ENCODE measurements at regions not wholly inside any gene's neighbourhood (a gene's known extent, or its start where the extent isn't known, plus 50 kb on each side); places are given as distances from the start of the nearest gene placed in this dataset.

- TF ChIP-seq CTCF (IDR thresholded peaks at IDR 0.05), result peak; percentile 31
- Histone ChIP-seq H3K4me1 (no peaks in the 10 kb centered on the region), H3K4me3 (no peak overlapping the region), H3K27ac (no peak overlapping the region), H3K36me3 (ENCODE audit: insufficient read depth in 1 of 2, low read depth in 1 of 2) (no peaks in the 10 kb centered on the region), H3K27me3 (ENCODE audit: insufficient read depth in 3 of 3, low read length in 2 of 3) (no peaks in the 10 kb centered on the region), H3K9me3 (no peaks in the 10 kb centered on the region)
- intact Hi-C loops (cut with DNase I), result no loop called here
- ATAC-seq, result no peak
- DNase-seq, result peak in 1 of 2 donors; percentile 17
- 65 to 71% (median 70%) methylated on average over 3 of the region's 3 CpGs for WGBS, 3 donors
Observed at GRCh38 chr13:72643311-72643989, 84.0 kb downstream of the MZT1 start.

- intact Hi-C loops (cut with DNase I), result no loop called here
- Histone ChIP-seq H3K9me3 (no peaks in the 10 kb centered on the region), H3K4me3 (no peak overlapping the region), H3K4me1 (no peaks in the 10 kb centered on the region), H3K27me3 (ENCODE audit: insufficient read depth in 3 of 3, low read length in 2 of 3) (no peaks in the 10 kb centered on the region), H3K36me3 (ENCODE audit: insufficient read depth in 1 of 2, low read depth in 1 of 2) (no peaks in the 10 kb centered on the region), H3K27ac (no peak overlapping the region)
- no peak for TF ChIP-seq CTCF (IDR thresholded peaks at IDR 0.05)
- ATAC-seq, result no peak
- DNase-seq, result no peak
- 89 to 94% (median 91%) methylated on average over 5 of the region's 5 CpGs for WGBS, 3 donors
Observed at GRCh38 chr13:72639377-72639776, 88.1 kb downstream of the MZT1 start.

DNA sequence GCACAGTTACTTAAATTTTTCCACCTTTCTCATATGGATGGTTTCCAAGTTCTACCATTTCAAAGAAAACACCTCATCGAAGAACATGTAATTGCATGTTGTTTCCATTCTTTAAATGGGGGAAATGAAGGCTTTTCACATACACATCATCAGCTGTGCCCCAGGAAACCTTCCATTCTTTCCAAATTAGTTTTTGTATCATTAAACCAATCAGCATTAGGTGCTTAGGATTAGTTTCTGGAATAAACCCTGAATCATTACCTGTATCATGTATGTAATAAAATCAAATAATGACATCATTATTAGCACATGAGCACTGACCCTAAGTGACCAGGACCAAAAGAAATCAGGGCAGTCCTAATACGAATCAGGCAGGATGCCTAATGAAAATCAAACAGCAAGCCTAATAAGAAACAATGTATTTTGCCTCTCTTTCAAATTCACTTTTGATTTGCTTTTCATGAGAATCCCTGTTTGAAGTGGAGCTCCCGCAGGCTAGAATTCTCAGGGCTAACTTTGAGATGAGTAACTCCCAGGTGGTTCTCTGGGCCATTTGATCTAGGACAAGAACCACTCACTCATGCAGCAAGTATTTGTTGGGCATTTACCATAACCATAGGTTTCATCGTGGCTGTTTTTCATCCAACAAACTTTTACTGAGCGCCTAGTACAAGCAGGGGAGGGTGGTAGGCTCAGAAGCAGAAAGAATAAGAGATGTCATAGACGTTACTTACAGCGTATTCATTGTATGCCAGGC lies 89.2 kb downstream of the MZT1 start:
- Histone ChIP-seq H3K27me3 (ENCODE audit: insufficient read depth in 3 of 3, low read length in 2 of 3) (no peaks in the 10 kb centered on the region), H3K9me3 (no peaks in the 10 kb centered on the region), H3K27ac (no peak overlapping the region), H3K4me1 (no peaks in the 10 kb centered on the region), H3K36me3 (ENCODE audit: insufficient read depth in 1 of 2, low read depth in 1 of 2) (no peaks in the 10 kb centered on the region), H3K4me3 (no peak overlapping the region)
- TF ChIP-seq CTCF (IDR thresholded peaks at IDR 0.05), result no peak
- ATAC-seq, result no peak
- intact Hi-C loops (cut with DNase I), result no loop called here
- DNase-seq, result no peak
- WGBS, 3 donors, result 71 to 75% (median 73%) methylated on average over 7 of the region's 7 CpGs

DNA sequence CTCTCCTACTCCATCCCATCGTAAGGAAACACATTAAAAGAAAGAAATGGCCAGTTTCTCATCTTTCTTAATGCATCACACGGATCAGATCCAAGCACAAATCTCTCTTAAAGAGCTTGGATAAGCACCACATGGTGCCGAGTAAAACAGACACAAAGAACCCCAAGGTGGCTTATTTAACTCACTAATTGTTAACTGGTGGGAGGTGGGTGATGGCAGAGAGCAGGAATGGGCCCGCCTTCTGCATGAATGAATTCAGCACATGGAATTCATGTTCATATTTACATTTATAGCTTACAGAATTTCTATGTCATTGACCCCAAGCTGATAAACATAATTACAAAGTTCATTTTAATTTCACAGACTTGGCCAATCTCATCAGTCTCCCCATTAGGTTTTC lies 89.9 kb downstream of the MZT1 start:
- no peak overlapping the region for H3K4me3 ChIP-seq
- TF ChIP-seq CTCF (IDR thresholded peaks at IDR 0.05), result no peak
- H3K4me1 ChIP-seq, result no peaks in the 10 kb centered on the region
- no peaks in the 10 kb centered on the region for H3K36me3 ChIP-seq (ENCODE audit: insufficient read depth in 1 of 2, low read depth in 1 of 2)
- DNase-seq, result no peak
- no peaks in the 10 kb centered on the region for H3K9me3 ChIP-seq
- 63 to 69% (median 68%) methylated on average over 4 of the region's 4 CpGs for WGBS, 3 donors
- no peak overlapping the region for H3K27ac ChIP-seq
- no peaks in the 10 kb centered on the region for H3K27me3 ChIP-seq (ENCODE audit: insufficient read depth in 3 of 3, low read length in 2 of 3)
- no peak for ATAC-seq
- intact Hi-C loops (cut with DNase I), result no loop called here

All from psoas muscle (tissue), 7 donors.